ENCODE measurements at regions not wholly inside any gene's neighbourhood (a gene's known extent, or its start where the extent isn't known, plus 50 kb on each side); places are given as distances from the start of the nearest gene placed in this dataset.
"Not testable (repeated sequence)": the region's sequence is repeated elsewhere in the genome, so short reads cannot be mapped to it uniquely, and the experiment has no call there.

DNA sequence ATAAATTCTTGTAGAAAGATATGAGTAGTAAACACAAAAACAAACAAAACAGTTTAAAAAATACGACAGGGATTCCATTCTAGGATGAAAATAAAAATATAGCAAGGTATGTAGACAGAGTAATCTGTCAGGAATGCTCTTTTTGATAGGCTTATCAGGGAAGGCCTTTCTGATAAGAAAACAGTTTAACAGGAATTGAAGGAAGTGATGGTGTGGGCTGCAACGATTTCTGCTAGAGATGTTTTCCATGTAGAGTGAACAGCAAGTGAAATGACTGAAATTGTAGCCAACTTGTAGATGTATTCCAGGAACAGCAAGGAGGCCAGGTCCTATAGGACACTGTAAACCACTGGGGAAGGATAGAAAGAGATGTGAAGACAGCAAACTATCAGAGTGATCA, 689.7 kb upstream of the GJE1 start:
- DNase-seq, result no peak

DNA sequence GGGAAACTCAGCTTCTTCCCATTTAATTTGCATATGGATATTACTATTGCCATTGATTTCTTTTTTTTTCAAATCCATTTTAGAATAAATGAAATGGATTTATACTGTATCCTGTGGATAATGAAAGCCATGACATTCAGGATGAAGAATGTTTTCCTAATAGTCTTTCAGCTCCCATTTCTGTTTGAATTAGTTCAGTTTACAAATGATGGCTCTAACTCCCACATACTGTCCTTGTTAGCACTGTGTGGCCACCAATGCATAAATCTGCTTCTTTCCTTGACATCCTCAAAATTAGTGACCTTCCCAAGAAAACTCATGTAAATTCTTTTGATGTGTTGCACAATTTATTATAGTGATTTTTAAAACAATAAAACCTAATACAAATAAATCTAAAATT, 693.2 kb upstream of the GJE1 start:
- DNase-seq, result no peak

DNA sequence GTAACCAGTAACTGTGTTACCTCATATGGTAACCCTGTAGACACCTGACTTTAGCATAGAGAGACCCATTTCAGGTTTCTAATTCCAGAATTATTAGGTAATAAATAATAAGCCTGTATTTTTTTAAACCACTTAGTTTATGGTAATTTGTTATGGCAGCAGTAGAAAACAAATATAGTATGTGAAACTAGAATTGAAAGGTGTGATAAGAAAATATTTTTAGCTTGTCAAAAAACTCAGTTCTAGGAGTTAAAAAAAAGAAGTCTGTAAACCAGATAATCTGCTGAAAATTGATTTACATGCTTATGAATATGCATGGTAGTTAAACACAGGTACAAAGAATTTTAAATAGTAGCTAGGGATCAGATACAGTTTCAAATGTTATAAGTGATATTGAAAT, 695.0 kb upstream of the GJE1 start:
- no peak for DNase-seq

GRCh38 chr6:141437011-141437410, 695.7 kb upstream of the GJE1 start:
- no peak for DNase-seq

- DNase-seq, result no peak
These were observed 706.2 kb upstream of the GJE1 start for GRCh38 chr6:141426400-141426980.

DNA sequence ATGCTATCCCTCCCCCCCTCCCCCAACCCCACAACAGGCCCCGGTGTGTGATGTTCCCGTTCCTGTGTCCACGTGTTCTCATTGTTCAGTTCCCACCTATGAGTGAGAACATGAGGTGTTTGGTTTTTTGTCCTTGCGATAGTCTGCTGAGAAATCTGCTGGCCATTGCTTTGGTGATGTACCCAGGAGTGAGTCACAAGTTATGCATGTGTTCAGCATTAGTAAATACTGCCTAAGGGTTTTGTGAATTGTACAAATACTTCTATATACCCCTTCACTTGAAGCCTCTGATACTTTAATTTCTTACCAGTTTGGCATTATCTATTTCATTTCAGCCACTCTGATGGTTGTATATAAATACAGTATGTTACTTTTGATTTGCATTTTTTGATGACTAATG, 711.3 kb upstream of the GJE1 start:
- DNase-seq, result no peak

- DNase-seq, result no peak
These were observed 714.6 kb upstream of the GJE1 start for GRCh38 chr6:141418076-141418475.

DNA sequence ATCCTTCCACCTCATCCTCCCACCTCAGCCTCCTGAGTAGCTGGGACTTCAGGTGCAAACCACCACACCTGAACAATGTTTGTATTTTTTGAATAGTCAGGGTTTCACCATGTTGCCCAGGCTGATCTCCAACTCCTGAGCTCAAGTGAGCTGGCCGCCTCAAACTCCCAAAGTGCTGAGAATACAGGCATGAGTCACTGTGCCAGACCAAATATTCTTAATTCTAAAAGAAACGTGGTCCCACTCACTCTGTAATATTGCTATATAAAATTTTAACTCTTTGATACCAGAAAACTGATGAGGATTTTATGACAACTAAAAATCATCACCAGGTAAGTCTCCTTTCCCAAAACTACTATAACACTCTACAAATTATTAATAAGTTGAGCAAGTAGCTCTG, 716.8 kb upstream of the GJE1 start:
- no peak for DNase-seq

- DNase-seq, result no peak
These were observed 719.5 kb upstream of the GJE1 start for GRCh38 chr6:141413196-141413595.

- no peak for DNase-seq
These were observed 726.0 kb upstream of the GJE1 start for GRCh38 chr6:141406761-141407160.

- DNase-seq, result no peak
These were observed 728.9 kb upstream of the GJE1 start for GRCh38 chr6:141403827-141404226.

GRCh38 chr6:141403103-141403502, 729.6 kb upstream of the GJE1 start:
- no peak for DNase-seq

DNA sequence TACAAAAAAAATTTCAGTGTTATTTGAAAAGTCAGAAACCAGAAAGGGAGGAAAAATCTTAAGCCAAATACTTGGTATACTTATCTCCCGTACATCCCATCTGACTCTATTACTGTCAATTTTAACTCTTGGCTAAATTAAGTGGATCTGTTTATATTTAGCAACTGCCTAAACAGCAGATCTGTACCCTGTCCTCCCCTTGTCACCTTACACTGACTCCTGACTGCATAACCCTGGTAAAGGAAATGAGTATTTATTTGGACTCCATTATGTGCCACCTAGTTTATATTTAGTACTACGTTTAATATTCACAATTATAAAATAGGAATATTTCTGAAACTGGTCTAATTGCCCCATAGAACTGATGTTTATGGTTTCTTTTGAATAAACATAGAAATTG, 730.2 kb upstream of the GJE1 start:
- DNase-seq, result no peak

DNA sequence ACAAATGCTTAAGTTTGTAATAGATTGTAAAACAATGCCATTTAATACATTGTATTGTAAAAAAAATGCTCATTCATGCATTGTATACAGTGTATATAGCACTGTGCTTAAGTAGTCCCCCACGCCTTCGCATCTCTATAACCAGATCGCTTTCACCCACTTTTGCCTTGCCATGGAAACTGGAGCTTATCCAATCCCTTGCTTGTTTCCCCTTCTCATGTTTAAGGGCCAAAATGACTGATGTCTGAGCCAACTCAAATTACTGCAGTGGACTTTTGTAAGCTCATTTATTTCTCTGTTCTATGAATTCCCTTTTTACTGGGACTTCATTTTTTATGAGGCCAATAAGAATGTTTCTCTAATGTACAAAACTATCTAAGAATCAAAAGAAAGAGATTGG, 730.9 kb upstream of the GJE1 start:
- no peak for DNase-seq

DNA sequence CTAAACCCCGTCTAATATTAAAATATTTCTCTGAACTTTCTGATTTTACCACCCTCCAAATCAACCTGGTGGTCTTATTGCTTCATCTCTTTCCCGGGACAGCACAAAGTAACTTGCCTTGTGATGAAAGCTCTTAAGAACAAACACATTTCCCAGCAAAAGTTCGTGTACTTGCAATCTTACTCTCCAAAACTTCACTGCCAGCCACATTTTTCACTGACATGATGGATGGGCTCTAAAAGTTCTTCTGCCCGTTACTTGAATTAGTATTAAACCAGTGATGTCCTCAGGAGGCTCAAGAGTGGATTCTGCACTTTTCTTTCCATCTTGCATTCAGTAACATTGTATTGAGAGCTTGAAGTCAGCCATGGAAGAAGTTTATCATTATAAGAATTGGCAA, 731.6 kb upstream of the GJE1 start:
- DNase-seq, result no peak

DNA sequence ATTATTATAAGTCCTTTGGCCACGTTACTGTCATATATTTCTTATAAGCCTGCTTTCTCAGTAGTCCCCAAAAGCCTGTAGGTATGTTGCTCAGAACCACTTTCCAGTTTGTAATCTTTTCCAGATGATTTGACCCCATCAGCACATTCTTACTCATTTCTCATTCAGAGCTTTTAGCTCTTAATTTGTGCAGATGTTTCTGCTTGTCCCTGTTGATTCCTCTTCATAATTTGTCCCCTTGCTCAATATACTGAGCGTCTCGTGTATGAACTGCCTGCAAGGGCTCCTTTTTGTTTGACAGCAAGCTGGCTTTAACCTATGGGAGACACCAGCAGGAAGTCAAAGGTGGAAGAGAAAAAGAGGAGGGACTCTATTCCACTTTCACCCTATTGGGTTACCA, 733.8 kb upstream of the GJE1 start:
- DNase-seq, result peak; percentile 16

DNA sequence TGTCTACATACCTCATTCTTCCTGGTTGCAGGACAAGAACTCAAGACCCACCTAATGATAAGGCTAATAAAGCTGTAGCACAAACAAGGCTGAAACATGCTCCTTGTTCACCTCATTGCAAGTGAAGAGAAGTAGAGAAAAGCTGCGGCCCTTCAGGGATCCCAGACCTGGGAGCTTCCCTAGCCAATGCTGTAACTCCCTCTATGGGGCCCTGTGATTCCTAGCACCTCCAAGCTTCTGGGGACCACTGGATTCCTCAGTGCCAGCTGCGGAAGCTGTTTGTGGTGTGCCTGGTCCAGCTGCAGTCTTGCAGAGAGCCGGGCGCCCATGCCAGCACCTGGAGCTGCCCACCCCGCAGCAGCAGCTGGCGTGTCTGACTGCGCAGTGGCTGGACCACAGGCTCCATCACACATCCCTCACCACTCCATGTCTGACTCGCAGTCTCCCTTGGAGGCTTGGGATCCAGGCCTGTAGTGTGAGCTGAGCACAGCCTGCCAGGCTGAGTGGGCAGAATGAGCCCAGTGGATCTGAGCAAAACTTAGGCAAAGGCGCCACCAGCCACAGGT, 737.2 kb upstream of the GJE1 start:
- DNase-seq, result no peak

- no peak for DNase-seq
These were observed 738.1 kb upstream of the GJE1 start for GRCh38 chr6:141394565-141395051.

DNA sequence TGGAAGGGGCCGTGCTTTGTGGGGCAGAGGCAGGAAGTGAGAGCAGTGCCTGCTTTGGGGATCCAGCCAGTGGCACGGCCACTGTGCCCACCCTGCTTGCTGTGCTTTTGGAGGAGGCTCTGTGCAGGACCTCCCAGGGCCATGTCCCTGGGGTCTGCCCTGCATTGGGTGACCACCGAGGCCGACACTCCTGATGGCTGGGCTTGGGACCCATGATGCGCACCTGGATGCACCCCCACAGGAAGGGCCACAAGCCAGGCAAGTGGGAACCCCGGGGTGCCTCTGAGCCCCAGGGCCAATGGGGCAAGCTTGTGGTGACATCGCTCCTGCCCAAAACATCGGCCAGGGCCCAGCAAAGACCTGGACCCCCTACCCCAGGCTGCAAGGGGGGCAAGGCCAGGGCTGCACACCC, 738.6 kb upstream of the GJE1 start:
- DNase-seq, result no peak

DNA sequence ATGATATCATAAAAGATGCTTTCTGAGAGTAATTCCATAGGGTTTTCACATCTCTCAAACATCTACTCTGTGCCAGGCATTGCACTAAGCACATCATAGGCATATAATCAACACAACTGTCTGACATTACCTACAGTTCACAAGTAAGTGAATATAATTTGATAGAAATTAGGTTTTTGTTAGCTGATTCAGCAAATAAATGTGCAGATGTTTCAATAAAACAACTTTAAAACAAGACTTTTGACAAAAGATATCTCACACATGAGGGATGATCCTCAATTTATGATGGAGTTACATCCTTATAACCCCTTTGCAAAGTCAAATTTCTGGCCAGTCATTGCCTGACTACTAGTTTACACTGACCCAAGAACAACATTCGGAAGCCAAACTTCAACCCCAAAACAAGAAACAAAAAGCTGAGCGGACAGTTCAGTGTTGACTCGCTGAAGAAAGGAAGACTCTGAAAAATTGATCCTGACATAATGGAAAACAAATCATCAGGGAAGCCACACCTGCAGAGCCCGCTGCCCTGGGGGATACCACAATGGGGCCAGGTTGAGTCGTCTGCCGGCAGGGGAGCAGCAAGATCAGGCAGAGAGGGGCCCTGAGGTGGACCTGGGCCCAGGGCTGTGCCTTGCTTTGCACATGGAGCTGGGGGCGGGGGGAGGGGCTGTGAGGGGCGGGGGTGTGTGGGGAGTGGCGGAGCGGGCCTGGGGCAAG, 739.2 kb upstream of the GJE1 start:
- no peak for DNase-seq

DNA sequence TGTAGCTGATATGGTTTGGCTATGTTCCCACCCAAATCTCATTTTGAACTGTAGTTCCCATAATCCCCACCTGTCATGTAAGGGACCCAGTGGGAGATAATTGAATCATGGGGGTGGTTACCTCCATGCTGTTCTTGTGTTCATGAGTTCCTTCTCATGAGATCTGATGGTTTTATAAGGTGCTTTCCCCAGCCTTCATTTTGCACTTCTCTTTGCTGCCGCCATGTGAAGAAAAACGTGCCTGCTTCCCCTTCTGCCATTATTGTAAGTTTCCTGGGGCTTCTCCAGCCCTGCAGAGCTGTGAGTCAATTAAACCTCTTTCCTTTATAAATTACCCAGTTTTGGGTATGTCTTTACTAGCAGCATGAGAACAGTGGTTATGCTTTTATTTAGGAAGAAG, 741.6 kb upstream of the GJE1 start:
- DNase-seq, result peak; percentile 21

GRCh38 chr6:141388666-141389065, 744.1 kb upstream of the GJE1 start:
- DNase-seq, result no peak

- DNase-seq, result no peak
These were observed 762.3 kb upstream of the GJE1 start for GRCh38 chr6:141370438-141370837.

DNA sequence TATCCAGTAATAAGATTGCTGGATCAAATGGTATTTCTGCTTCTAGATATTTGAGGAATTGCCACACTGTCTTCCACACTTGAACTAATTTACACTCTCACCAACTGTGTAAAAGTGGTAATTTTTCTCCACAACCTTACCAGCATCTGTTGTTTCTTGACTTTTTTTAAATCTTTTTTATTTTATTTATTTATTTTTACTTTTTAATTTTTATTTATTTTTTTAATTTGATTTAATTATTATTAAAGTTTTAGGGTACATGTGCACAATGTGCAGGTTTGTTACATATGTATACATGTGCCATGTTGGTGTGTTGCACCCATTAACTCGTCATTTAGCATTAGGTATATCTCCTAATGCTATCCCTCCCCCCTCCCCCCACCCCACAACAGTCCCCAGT, 765.9 kb upstream of the GJE1 start:
- DNase-seq, result not testable (repeated sequence)

DNA sequence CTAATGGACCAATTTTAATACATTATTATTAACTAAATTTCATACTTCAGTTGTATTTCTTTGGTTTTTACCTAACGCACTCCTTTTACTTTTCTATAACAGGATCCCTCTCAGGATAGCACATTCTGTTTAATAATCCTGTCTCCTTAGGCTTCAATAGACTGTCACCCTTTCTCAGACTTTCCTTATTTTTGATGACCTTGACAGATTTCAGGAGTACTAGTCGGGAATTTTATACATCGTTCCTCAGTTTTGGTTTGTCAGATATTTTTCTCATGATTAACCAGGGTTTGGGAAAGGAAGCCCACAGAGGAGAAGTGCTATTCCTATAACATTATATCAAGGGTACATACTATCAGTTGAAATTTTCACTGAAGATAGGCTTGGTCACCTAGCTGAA, 768.0 kb upstream of the GJE1 start:
- DNase-seq, result no peak

Measured in OCI-M1 (cell line).